ENCODE measurements at regions not wholly inside any gene's neighbourhood (a gene's known extent, or its start where the extent isn't known, plus 50 kb on each side); places are given as distances from the start of the nearest gene placed in this dataset.

DNA sequence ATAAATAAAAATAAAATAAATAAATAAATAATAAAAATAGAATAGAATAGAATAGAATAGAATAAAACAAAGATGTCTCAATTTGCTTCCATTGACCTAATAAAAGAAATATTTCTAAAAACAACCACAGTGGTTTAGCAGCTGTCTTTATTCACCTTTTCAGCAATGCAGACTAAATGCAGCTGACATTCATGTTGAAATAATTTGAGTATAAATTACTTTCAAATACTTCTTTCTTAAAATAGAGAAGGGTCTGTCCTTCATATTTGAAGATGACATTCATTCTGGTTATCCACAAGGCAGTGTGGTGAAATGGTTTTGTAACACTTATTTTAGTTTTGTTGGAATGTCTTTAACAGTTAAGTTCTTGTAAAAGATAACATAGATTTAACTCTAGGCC lies 469.4 kb downstream of the IRS1 start:
- no peak for TF ChIP-seq ZNF570 (CRISPR knock-in tag; IDR thresholded peaks at IDR 0.05; ENCODE audit: borderline replicate concordance)
- TF ChIP-seq CREB1 (IDR thresholded peaks at IDR 0.05) = no peak
- no peak for TF ChIP-seq CREB1 (CRISPR knock-in tag; IDR thresholded peaks at IDR 0.05)
- no peak for TF ChIP-seq EP300 (IDR thresholded peaks at IDR 0.05; ENCODE audit: low read depth in 2 of 2, low read length in 2 of 2)
- no peak for TF ChIP-seq EP300 (CRISPR knock-in tag; IDR thresholded peaks at IDR 0.05; ENCODE audit: borderline replicate concordance)
- no peak for TF ChIP-seq HOXD1 (CRISPR knock-in tag; IDR thresholded peaks at IDR 0.05)
- TF ChIP-seq DNMT1 (CRISPR knock-in tag; IDR thresholded peaks at IDR 0.05) = no peak
- no peak for TF ChIP-seq CEBPB (IDR thresholded peaks at IDR 0.05; ENCODE audit: borderline replicate concordance, low read depth, low read length)
- TF ChIP-seq MYC (CRISPR knock-in tag; IDR thresholded peaks at IDR 0.05; ENCODE audit: borderline replicate concordance) = no peak
- TF ChIP-seq FOXJ3 (CRISPR knock-in tag; IDR thresholded peaks at IDR 0.05; ENCODE audit: borderline replicate concordance) = no peak
- TF ChIP-seq CTCF (CRISPR knock-in tag; IDR thresholded peaks at IDR 0.05) = no peak
- no peak for TF ChIP-seq POLR2A (IDR thresholded peaks at IDR 0.05; ENCODE audit: insufficient read depth in 1 of 2, low read depth in 2 of 2, low read length in 2 of 2)
- TF ChIP-seq, protein P1, sequence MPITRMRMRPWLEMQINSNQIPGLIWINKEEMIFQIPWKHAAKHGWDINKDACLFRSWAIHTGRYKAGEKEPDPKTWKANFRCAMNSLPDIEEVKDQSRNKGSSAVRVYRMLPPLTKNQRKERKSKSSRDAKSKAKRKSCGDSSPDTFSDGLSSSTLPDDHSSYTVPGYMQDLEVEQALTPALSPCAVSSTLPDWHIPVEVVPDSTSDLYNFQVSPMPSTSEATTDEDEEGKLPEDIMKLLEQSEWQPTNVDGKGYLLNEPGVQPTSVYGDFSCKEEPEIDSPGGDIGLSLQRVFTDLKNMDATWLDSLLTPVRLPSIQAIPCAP (CRISPR knock-in tag; IDR thresholded peaks at IDR 0.05; ENCODE audit: low read depth) = no peak
- TF ChIP-seq, protein P2, sequence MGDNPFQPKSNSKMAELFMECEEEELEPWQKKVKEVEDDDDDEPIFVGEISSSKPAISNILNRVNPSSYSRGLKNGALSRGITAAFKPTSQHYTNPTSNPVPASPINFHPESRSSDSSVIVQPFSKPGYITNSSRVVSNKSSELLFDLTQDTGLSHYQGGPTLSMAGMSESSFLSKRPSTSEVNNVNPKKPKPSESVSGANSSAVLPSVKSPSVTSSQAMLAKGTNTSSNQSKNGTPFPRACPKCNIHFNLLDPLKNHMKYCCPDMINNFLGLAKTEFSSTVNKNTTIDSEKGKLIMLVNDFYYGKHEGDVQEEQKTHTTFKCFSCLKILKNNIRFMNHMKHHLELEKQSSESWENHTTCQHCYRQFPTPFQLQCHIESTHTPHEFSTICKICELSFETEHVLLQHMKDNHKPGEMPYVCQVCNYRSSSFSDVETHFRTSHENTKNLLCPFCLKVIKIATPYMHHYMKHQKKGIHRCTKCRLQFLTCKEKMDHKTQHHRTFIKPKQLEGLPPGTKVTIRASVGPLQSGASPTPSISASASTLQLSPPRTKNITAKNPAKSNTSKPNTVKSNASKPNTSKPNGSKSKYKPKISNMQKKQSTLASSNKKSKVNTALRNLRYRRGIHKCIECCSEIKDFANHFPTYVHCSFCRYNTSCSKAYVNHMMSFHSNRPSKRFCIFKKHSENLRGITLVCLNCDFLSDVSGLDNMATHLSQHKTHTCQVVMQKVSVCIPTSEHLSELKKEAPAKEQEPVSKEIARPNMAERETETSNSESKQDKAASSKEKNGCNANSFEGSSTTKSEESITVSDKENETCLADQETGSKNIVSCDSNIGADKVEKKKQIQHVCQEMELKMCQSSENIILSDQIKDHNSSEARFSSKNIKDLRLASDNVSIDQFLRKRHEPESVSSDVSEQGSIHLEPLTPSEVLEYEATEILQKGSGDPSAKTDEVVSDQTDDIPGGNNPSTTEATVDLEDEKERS (CRISPR knock-in tag; IDR thresholded peaks at IDR 0.05) = no peak
